Esophagus squamous epithelium (tissue), 5 donors: ENCODE measurements at regions not wholly inside any gene's neighbourhood (a gene's known extent, or its start where the extent isn't known, plus 50 kb on each side); places are given as distances from the start of the nearest gene placed in this dataset.

ENCODE experiments used
- DNase-seq: peaks from one replicate; lab custom pipeline; 2025; lab: John Stamatoyannopoulos, UW
- H3K27ac ChIP-seq, 4 donors: fragments of 200-600 bp; sonication (generic); one replicate each; pipeline ENCODE4 v1.5.1; 2016 to 2019; ENCODE audit warnings: mild to moderate bottlenecking in 1 of 4
- H3K27me3 ChIP-seq, 4 donors: fragments of 200-600 bp; sonication (generic); 1 replicate in 3 of 4; 2 replicates in 1 of 4; pipeline versions ENCODE4 v1.5.1 to v1.6.0; 2017 to 2021; ENCODE audit warnings: antibody characterized with exemption in 1 of 4
- H3K36me3 ChIP-seq, 3 donors: fragments of 200-600 bp; sonication (generic); one replicate each; pipeline ENCODE4 v1.5.1; 2016 to 2019
- H3K4me1 ChIP-seq, 3 donors: fragments of 200-600 bp; sonication (generic); one replicate each; pipeline ENCODE4 v1.5.1; 2017 to 2019
- H3K4me3 ChIP-seq, 4 donors: fragments of 200-600 bp; sonication (generic); 1 replicate in 3 of 4; 2 replicates in 1 of 4; pipeline ENCODE4 v1.5.1; 2016 to 2019; ENCODE audit warnings: mild to moderate bottlenecking in 2 of 4, moderate library complexity in 1 of 4
- H3K9me3 ChIP-seq, 3 donors: fragments of 200-600 bp; sonication (generic); one replicate each; pipeline ENCODE4 v1.5.1; 2016 to 2019
- CTCF ChIP-seq, 6 experiments: fragments of 450-650 bp in 4 of 6; fragments of 200-600 bp in 2 of 6; sonication (generic) in 2 of 6; IDR thresholded peaks; one replicate each; pipeline ENCODE4 v1.5.1; 2016 to 2019; ENCODE audit warnings: antibody characterized with exemption in 6 of 6, mild to moderate bottlenecking in 4 of 6, moderate library complexity in 4 of 6
- POLR2A ChIP-seq, 4 donors: fragments of 450-650 bp; IDR thresholded peaks; one replicate each; pipeline ENCODE4 v1.6.1; 2017; ENCODE audit warnings: antibody characterized with exemption in 4 of 4, mild to moderate bottlenecking in 4 of 4, moderate library complexity in 3 of 4
- WGBS, 2 donors: methylation state at CpG; one replicate each; pipeline ENCODE4 v1.1.5; 2018; 5-methylcytosine and 5-hydroxymethylcytosine counted together
- intact Hi-C: fragments of 100-400 bp; cut with DNase I; formaldehyde crosslinking; loops from one replicate; pipeline ENCODE4 v1.15.0; 2022
- donor health status: DM: yes; HTN: yes; CAD: no.

- WGBS, 2 donors = 52 to 81% methylated on average over 2 of the region's 2 CpGs
- no peaks in the 10 kb centered on the region for H3K27me3 ChIP-seq
- H3K4me1 ChIP-seq = no peaks in the 10 kb centered on the region
- intact Hi-C loops = no loop called here
- no peak for TF ChIP-seq POLR2A (IDR thresholded peaks at IDR 0.05)
- no peak for TF ChIP-seq CTCF (IDR thresholded peaks at IDR 0.05)
- no peaks in the 10 kb centered on the region for H3K9me3 ChIP-seq
- peak overlapping the region in 2 of 4 donors; percentile 53 to 62 for H3K27ac ChIP-seq
- no peak overlapping the region for H3K4me3 ChIP-seq
- no peaks in the 10 kb centered on the region for H3K36me3 ChIP-seq
- no peak for DNase-seq
Observed at GRCh38 chr2:82789851-82790205, 1669.3 kb downstream of the SUCLG1 start.

GRCh38 chr2:82781176-82781915 lies 1677.7 kb downstream of the SUCLG1 start:
- Histone ChIP-seq H3K4me3 (no peak overlapping the region), H3K9me3 (no peaks in the 10 kb centered on the region), H3K27me3 (no peaks in the 10 kb centered on the region), H3K36me3 (no peaks in the 10 kb centered on the region), H3K27ac (no peak overlapping the region), H3K4me1 (no peaks in the 10 kb centered on the region)
- intact Hi-C loops = no loop called here
- no peak for DNase-seq
- TF ChIP-seq POLR2A (IDR thresholded peaks at IDR 0.05) = no peak
- TF ChIP-seq CTCF (IDR thresholded peaks at IDR 0.05) = no peak
- WGBS, 2 donors = 63 to 64% methylated on average over 2 of the region's 2 CpGs

DNA sequence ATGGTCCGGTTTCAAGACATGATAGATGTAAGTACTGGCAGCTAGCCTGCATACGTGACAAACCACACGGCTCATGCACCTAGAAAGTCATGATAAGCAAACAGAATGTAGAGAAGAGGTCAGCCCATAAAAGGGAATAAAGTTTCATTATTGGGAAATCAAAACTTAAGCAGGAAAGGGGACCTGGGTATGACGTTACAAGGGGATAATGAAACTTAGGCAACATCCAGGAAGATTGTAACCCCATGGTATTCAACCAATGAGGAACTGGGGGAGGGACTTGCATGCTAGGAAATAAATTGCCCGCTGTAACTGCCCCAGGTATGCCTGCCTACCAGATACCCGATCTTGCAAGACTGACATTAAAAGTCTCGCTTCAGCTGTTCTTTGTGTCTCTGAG lies 1679.0 kb downstream of the SUCLG1 start:
- H3K36me3 ChIP-seq = no peaks in the 10 kb centered on the region
- H3K9me3 ChIP-seq = no peaks in the 10 kb centered on the region
- no peaks in the 10 kb centered on the region for H3K27me3 ChIP-seq
- no peak for DNase-seq
- no peak overlapping the region for H3K27ac ChIP-seq
- intact Hi-C loops = no loop called here
- H3K4me3 ChIP-seq = no peak overlapping the region
- TF ChIP-seq CTCF (IDR thresholded peaks at IDR 0.05) (no peak), POLR2A (IDR thresholded peaks at IDR 0.05) (no peak)
- no peaks in the 10 kb centered on the region for H3K4me1 ChIP-seq
- 72 to 74% methylated on average over 7 of the region's 7 CpGs for WGBS, 2 donors

GRCh38 chr2:82752396-82752795 lies 1706.7 kb downstream of the SUCLG1 start:
- Histone ChIP-seq H3K4me3 (no peak overlapping the region), H3K4me1 (no peaks in the 10 kb centered on the region), H3K27ac (no peak overlapping the region), H3K9me3 (peaks cover 0 to 16% (median 12%) of the 10 kb centered on the region in 3 donors), H3K27me3 (no peaks in the 10 kb centered on the region), H3K36me3 (no peaks in the 10 kb centered on the region)
- TF ChIP-seq POLR2A (IDR thresholded peaks at IDR 0.05) = no peak
- no peak for TF ChIP-seq CTCF (IDR thresholded peaks at IDR 0.05)
- DNase-seq = no peak
- 28 to 37% methylated on average over 2 of the region's 2 CpGs for WGBS, 2 donors
- intact Hi-C loops = no loop called here

- WGBS, 2 donors = 67 to 79% methylated on average over 2 of the region's 2 CpGs
- no peaks in the 10 kb centered on the region for H3K27me3 ChIP-seq
- H3K4me1 ChIP-seq = no peaks in the 10 kb centered on the region
- no peak overlapping the region for H3K4me3 ChIP-seq
- no peak for DNase-seq
- no peaks in the 10 kb centered on the region for H3K36me3 ChIP-seq
- intact Hi-C loops = no loop called here
- TF ChIP-seq POLR2A (IDR thresholded peaks at IDR 0.05) (no peak), CTCF (IDR thresholded peaks at IDR 0.05) (no peak)
- H3K9me3 ChIP-seq = peaks cover 0 to 16% (median 12%) of the 10 kb centered on the region in 3 donors
- no peak overlapping the region for H3K27ac ChIP-seq
Observed at GRCh38 chr2:82748653-82749052, 1710.4 kb downstream of the SUCLG1 start.
